NCI-H1048 (cell line): ENCODE measurements at regions not wholly inside any gene's neighbourhood (a gene's known extent, or its start where the extent isn't known, plus 50 kb on each side); places are given as distances from the start of the nearest gene placed in this dataset.
"Not testable (repeated sequence)": the region's sequence is repeated elsewhere in the genome, so short reads cannot be mapped to it uniquely, and the experiment has no call there.

Experiments used
- DNase-seq: peaks from one replicate; lab custom pipeline; 2025; lab: John Stamatoyannopoulos, UW

DNA sequence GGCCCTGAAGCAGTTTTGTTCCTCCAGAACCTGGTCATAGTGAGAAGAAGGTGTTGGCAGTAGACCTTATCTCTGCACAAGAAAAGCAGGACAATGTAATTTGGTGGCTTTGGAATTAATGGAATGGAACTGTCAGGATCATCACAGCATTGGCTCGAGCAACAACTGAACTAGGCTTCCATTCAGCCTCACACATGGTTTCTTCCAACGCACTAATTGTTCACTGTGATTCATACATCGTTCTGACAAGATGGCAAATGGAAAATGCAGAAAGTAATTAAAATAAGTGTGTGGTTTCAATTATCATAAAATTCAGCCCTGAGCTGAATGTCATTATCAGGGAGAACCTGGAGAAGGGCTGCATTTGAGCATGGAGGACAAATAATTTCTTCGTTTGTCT lies 80.6 kb downstream of the MFSD1 start:
- no peak for DNase-seq

DNA sequence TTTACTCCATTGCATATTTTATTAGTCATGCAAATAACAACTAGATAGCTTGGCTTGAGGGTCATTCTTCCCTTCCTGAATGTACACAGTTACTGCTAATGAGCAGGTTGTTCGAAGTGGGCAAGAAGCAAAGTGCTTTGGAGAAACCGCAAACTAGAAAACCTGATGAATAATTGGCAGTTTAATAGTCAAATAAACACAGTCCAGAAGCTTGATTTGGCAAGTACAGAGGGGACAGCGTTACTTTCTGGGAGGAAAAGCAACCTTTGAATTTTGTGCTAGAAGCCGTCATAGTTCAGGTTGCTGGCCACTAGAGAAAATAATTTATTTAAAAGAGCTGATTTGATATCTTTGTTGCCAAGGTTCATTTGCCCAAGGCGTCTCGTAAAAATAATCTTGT lies 94.9 kb downstream of the MFSD1 start:
- no peak for DNase-seq

DNA sequence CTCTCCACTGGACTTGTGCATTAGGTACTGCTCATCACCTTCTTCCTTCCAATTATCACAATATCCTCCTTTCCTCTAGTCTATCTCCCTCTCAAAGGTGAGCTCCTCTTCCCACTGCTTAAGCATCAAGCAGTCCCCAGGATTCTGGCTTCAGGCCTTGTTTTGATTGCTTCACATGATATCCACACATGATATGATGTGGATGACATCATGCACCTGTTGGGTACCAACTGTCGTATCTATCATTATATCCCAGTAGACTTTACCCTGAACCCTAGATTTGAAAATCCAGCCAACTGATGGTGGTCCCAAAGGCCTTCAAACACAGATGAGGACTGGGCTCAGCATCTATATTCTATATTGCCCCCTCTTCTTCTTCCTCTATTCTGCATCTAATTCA lies 104.9 kb downstream of the MFSD1 start:
- DNase-seq = no peak

DNA sequence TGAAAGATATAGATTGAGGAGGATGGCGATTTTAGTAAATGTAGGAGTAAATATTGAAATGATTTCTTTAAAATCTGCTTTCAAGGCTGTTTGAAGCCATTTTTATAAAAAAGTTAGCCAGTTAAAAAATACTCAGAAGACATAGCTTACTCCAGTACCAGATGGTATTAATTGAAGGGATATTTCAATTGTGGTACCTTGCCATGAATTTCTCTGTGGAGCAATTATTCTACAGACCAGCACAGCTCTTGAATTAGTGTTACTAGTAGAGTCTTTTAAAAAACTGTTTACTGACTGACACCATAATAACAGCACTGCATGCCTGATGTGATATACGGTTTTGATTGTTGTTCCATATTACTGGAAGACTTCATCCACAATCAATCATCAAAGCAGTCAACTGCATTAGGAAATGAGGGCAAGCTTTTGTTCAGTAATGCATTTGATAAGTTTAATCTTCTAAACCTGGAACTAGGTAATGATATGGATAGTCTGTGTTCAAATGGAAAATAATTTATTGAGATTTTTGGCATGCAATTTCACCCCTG lies 106.4 kb downstream of the MFSD1 start:
- no peak for DNase-seq

DNA sequence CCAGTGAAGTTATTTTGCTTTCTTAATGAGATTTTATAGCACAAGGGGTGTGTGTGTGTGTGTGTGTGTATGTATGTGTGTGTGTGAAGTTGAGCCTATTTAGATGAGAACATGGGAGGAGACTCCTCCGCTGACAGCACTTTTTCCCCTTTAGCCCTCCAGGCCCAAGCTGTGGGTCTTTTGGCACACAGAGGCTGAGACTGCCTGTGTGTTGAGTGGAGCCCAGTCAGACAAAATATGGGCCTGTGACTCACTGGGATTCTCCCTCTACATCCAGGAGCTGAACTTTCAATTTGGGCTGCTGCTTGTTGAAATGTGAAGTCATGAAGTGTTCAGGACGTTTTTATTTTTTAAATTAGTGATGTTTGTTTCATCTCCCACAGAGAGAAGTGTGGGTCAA lies 108.0 kb downstream of the MFSD1 start:
- no peak for DNase-seq

DNA sequence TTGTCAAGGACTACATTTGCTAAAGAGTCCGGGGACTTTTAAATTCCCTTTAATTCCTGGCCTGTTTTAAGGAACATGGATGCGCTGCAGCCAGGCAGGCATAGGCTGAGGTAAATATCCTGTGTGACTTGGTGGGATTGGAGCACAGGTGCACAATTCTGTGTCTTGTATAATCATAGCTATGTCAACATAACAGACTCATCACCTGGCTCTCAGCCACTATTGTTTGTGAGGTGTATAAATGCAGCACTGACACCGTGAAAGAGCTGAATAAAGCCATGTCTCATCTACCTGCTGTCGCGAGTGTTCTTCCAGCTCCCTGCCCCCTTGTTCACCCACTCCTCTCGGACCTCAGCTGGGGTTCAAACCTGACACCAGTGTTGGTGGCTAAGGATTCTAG lies 109.7 kb downstream of the MFSD1 start:
- no peak for DNase-seq

DNA sequence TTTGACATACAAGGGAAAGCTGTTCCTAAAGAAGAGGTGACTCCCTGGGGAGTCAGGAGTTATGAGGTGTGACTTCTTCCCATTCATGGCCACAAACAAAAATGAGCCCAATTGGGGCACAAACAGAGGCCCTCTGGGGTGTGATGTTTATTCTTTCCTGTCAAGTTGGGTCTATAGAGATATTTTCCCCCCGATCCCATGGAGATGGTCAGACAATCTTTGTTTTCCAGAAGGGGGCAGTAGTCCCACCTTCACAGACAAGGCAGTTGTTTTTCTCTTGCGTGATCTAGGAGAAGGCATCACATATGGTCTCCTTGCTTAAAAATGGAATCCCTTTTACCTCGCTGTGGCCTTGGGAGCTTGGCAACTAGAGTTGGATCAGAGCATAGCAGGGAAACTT lies 110.3 kb downstream of the MFSD1 start:
- DNase-seq = no peak

DNA sequence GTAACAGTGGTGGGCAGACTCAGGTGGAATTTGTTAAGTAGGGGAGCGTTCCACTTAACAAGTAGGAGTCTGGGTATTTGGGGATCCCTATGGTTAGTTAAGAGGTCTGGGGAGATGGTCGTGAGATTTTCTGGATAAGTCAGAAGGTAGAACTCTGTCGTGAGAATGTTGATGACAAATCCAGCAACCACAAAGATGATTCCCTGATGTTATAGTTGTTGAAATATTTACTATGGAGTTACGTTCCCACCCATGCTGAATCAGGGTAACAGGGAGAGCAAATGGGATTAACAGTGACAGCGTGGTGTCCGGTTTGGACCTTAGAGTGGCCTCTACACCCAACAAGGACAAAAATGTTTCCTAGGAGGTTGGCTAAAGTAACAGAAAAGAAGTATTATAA lies 110.8 kb downstream of the MFSD1 start:
- no peak for DNase-seq

DNA sequence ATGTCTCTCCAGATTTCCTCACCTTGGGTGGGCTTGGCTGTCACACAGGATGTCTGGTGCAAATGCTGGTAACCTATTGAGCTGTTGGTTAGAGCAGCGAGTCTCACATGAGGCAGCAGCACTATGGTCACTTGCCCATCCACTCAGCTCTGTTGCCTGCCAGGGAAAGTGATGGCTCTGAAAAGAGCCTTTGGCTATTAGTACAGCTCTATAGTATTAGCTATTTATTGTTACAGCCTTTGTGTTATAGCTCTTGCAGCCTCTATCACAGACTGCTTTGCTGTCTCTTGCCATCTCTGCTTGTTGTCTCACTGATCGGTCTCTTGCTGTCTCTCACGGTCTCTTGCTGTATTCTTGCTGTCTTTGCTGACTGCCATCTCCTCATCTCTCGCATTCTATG lies 114.3 kb downstream of the MFSD1 start:
- no peak for DNase-seq

DNA sequence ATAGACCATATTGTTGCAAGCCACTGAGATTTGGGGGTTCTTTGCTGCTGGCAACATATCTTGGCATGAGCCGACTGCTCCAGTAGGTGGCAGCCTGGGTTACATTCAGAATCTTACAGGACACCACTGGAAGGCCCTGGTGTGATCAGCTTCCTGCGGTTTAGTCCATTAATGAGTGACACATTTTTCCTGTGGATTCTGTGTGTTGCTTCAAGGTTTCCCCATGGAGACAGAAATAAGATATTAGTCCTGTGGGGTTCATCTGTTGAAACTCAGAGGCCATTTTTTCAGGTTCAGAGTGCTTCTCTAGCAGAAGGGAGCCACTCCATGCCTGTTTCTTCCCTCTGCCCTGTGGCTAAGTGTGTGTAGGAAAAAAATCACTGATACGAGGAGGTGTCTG lies 116.2 kb downstream of the MFSD1 start:
- DNase-seq = no peak

DNA sequence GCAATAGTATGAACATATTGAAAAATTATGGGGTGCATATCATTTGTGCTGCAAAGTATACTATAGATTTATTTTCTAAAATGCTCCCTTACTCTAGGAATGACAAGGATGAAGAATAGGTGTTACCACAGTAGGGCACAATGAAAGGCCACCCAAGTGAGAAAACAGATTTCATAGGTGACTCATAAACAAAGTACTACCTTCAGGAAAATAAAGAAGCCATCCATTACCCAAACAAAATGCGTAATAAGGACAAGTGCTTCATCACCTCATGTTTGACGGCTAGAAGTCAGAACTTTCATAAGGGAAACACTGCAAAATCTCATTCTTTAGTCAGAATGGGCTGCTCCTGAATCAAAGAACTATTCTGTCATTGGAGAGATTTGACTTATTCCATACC lies 116.6 kb downstream of the MFSD1 start:
- DNase-seq = no peak

DNA sequence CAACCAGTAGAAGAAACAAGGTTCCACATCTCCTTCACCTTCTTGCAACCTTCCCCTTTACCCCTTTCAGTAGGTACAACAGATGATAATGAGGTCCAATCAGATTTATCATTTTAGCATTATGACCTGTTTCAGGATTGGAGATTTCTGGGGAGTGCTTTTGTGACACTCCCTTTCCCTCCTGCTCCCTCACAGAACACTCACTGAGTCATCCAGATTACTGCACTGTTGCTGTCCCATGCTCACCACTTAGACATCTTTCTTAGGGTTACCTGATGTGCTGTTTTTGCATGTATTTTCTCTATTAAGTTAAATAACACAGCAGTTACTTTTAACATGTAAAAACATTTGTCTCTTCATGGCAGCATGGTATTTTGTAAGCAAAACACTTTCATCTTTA lies 118.5 kb downstream of the MFSD1 start:
- DNase-seq = no peak

DNA sequence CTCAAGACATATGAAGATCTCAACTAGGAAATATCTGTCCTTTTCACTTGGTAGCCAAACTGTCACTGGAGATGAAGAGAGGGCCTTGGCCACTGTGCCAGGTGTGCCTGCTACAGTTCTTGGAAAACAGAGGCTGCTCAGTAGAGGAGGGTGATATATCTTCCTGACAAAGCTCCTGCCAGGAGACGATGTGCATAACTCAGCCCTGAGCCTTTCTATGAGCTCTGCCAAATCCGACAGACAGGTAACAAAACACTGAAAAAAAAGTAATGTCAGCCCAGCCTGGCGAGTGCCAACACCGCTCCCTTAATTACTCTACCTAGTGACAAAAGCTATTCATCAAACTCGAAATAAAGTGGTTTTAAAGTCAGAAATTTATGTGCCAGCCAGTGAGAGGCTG lies 123.2 kb downstream of the MFSD1 start:
- DNase-seq = no peak

DNA sequence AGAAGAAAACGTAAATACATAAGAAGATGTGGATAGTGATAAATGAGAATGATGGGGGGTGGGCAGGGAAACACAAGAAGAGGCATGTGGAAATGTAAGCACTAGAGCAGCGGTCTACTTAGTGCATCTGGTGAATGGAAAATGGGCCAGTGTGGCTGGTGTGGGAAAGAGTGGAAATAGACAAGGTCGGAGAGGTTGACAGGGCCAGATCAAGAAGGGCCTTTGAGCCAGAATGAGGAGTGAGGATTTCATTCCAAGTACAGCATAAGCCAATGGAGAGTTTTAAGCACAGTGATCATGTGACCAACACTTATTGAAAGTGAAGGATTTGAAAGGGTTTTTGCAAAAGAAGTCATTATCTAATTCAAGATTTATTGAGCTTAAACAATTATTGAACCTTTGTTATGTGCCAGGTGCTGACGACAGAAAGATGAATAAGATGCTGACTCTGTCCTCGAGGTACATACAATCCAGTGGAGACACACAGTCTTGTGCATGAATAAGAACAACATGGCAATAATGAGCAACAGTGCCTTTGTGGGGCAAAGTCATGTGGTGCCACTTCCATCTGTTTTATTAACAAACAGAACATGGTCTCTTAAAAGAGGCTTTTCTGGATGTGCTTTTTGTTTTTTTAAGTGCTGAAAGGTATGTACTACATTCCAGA lies 124.1 kb downstream of the MFSD1 start:
- no peak for DNase-seq

DNA sequence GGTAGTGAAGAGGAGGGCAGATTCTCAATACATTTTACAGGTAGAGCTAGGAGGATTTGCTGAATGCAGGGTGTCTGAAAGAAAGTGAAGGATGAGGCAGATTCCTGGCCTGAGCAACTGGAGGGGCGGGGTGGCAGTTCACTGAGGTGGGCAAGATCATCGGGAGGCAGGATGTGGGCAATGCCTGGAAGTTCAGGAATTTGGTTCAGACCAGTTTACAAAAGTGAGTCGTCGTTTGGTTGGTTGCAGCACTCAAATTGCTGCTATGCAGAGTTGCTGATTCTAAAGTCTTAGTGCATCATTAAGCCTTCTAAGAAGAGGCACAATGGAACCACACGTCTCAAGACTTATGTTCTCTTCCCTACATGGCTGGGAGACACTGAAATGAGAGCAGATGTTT lies 134.0 kb downstream of the MFSD1 start:
- DNase-seq = no peak

DNA sequence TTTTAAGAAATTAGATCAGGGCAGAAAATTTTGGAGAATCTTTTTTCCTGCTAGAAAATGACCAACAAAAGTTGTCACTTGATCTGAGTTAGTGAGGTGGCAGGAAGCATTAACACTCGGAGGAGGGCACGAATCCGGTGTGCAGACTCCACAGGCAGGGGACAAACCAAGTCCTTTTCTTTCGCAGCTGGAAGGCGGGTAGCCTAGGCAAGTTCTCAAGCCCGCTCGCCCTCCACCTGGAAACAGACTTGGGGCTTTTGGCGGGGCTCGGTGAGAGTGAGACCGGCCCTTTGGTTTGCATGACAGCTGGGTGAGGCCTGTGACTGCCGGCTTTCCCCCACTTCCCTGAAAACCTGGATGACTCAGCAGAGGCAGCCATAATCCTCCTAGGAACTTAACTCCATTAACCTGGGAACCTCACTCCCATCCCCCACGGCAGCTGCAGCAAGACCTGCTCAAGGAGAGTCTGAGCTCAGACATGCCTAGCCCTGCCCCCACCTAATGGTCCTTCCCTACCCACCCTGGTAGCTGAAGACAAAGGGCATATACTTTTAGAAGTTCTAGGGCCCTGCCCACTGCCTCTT lies 134.8 kb downstream of the MFSD1 start:
- no peak for DNase-seq

DNA sequence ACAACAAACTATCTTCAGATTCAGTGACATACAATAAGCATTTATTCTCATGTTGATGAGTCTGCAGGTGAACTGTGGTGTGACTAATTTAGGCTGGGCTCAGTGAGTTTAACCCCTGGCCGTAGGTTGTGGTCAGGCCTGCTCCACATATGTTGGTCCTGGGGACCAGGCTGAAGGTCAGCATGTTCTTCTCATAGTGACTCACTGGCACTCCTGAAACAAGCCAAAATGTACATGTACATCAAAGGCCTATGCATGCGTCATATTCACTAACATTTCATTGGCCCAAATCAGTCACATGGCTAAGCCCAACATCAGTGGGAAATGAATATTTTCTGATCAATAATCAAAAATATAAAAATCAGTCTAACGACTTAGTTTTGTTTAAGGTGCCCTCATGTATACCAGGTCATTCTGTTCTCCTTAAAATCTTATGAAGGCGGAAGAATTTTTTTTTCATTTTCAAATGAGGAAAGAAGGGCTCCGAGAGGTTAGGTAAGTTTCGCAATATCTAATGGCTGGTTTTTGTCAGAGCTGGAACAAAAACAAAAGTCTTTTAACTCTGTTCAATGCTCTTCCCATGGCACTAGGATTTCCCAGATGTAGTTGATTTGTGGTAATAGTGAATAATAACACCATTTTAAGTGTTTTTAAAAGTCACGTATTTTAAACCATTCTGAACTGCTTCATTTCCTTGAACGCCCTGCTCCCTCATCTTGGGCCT lies 148.5 kb downstream of the MFSD1 start:
- DNase-seq = no peak

DNA sequence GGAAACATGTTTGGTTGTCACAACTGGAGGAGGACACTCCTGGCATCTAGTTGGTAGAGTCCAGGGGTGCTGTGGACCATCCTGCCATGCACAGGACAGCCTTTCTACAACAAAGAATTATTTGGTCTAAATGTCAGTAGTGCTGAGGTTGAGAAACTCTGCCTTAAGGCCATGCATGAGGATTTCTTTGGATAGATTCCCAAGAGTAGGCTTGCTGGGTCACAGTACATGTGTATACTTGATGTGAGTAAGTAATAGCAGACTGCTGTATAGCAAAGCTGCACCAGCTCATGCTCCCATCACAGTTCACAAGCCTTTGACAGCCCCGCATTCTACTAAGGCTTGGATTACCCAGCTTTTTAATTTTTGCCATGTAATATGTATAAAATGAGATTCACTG lies 151.3 kb downstream of the MFSD1 start:
- no peak for DNase-seq

DNA sequence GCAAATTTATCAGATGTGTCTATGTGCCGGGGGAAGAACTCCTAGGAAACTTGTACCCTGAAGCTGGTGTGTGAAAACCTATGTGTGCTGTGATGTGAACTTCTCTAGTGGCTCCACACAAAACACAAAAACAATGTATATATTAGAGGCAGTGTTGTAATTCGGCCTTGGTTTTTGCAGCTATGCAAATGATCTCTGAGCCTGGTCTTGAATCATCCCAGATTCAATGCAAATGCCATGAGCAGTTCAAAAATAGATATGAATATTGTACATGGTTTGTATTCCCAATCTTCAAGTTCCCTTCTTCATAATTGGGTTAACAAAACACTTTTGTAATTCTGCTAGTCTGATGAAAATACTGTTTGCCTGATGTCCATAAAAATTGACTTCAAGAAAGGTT lies 152.6 kb downstream of the MFSD1 start:
- DNase-seq = peak; percentile 2

DNA sequence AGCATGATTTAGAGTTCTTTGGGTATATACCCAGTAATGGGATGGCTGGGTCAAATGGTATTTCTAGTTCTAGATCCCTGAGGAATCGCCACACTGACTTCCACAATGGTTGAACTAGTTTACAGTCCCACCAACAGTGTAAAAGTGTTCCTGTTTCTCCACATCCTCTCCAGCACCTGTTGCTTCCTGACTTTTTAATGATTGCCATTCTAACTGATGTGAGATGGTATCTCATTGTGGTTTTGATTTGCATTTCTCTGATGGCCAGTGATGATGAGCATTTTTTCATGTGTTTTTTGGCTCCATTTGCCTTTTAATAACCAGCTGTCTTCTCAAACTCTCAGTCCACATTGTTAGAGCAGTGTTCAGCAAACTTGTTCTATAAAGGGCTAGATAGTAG lies 155.9 kb downstream of the MFSD1 start:
- not testable (repeated sequence) for DNase-seq

DNA sequence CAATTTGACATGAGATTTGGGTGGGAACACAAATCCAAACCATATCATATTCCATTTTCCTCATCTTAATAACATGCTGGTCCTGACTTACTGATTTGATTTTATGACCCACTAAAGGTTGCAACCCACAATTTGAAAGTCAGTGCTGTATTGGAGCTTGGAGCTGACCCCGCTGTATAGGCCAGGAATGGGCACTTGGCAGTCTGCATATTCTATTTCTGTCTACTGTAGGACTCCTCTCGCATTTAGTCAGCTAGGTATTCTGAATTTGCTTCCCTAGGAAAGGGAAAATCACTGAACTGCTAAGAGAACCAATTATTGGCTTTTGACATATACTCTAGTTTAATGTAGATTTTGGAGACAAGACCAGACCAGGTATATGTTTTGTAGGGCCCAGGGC lies 157.0 kb downstream of the MFSD1 start:
- DNase-seq = no peak

DNA sequence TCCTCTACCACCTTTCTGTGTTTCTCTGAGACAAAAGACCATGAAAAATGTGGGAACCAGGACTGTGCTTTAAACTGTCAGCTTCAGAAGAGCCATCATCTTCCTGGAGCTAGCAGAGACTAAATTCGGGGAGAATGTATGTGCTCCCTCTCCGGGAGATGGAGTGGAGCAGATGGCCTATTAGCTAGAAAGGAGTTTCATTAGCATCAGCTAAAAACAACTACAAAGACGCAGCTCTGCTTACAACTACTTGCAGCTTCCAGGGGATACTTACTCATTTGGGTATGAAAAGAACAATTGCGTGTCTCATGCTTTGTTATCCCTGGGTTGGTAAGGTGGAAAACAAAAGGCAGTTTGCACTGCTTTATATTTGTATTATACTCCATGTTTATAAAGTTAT lies 159.6 kb downstream of the MFSD1 start:
- no peak for DNase-seq

DNA sequence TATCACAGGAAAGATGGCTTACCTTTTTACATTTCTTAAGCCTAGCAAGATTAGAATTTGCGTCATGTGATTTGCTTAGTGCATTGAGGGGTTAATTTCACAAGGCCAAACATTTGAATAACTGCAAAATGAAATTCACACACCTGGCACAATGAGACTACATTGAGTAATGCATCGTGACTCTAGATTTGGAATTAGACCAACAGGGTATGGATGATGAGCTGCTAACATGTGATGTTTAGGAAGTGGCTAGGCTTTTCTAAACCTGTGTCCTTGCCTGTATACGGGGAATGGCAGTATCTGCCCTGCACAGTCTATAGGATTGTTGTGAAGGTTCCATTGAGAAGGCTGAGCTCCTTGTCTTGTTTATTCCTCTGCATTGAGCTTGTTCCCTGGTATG lies 160.1 kb downstream of the MFSD1 start:
- peak; percentile 16 for DNase-seq
